ENCODE measurements at regions not wholly inside any gene's neighbourhood (a gene's known extent, or its start where the extent isn't known, plus 50 kb on each side); places are given as distances from the start of the nearest gene placed in this dataset.

- no peak for TF ChIP-seq EZH2 (IDR thresholded peaks at IDR 0.05; ENCODE audit: insufficient read depth, poor library complexity, severe bottlenecking)
- TF ChIP-seq EZH2phosphoT487 (IDR thresholded peaks at IDR 0.05; ENCODE audit: insufficient read depth, low read depth) = no peak
Measured at GRCh38 chr17:69605571-69605970, 191.1 kb downstream of the MAP2K6 start.

Data from GM23248 (cell line).